Breast epithelium (tissue), 3 donors: ENCODE measurements at regions not wholly inside any gene's neighbourhood (a gene's known extent, or its start where the extent isn't known, plus 50 kb on each side); places are given as distances from the start of the nearest gene placed in this dataset.

Experiments used
- POLR2A ChIP-seq: fragments of 450-650 bp; IDR thresholded peaks from one replicate; pipeline ENCODE4 v1.6.1; 2016; ENCODE audit warnings: antibody characterized with exemption, mild to moderate bottlenecking, moderate library complexity
- TF ChIP-seq, protein P1 (sequence below), 3 donors: fragments of 450-650 bp; IDR thresholded peaks; one replicate each; pipeline ENCODE4 v1.5.1; 2016 to 2017; ENCODE audit warnings: antibody characterized with exemption in 3 of 3, mild to moderate bottlenecking in 3 of 3, moderate library complexity in 3 of 3

DNA sequence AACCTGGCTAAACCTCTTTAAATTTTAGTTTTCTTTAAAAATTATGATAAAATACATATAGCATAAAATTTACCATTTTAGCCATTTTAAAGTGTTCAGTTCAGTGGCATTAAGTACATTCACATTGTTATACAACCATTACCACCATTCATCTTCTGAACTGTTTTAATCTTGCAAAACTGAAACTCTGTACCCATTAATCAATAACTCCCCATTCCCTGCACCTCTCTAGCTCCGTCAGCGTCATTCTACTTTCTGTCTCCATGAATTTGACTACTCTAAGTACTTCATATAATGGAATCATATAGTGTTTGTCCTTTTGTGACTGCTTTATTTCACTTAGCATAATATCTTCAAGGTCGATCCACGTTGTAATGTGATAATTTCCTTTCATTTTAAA, 75.8 kb upstream of the DDHD1 start:
- TF ChIP-seq, protein P1, sequence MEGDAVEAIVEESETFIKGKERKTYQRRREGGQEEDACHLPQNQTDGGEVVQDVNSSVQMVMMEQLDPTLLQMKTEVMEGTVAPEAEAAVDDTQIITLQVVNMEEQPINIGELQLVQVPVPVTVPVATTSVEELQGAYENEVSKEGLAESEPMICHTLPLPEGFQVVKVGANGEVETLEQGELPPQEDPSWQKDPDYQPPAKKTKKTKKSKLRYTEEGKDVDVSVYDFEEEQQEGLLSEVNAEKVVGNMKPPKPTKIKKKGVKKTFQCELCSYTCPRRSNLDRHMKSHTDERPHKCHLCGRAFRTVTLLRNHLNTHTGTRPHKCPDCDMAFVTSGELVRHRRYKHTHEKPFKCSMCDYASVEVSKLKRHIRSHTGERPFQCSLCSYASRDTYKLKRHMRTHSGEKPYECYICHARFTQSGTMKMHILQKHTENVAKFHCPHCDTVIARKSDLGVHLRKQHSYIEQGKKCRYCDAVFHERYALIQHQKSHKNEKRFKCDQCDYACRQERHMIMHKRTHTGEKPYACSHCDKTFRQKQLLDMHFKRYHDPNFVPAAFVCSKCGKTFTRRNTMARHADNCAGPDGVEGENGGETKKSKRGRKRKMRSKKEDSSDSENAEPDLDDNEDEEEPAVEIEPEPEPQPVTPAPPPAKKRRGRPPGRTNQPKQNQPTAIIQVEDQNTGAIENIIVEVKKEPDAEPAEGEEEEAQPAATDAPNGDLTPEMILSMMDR (IDR thresholded peaks at IDR 0.05), result no peak
- no peak for TF ChIP-seq POLR2A
